ENCODE measurements at regions not wholly inside any gene's neighbourhood (a gene's known extent, or its start where the extent isn't known, plus 50 kb on each side); places are given as distances from the start of the nearest gene placed in this dataset.

DNA sequence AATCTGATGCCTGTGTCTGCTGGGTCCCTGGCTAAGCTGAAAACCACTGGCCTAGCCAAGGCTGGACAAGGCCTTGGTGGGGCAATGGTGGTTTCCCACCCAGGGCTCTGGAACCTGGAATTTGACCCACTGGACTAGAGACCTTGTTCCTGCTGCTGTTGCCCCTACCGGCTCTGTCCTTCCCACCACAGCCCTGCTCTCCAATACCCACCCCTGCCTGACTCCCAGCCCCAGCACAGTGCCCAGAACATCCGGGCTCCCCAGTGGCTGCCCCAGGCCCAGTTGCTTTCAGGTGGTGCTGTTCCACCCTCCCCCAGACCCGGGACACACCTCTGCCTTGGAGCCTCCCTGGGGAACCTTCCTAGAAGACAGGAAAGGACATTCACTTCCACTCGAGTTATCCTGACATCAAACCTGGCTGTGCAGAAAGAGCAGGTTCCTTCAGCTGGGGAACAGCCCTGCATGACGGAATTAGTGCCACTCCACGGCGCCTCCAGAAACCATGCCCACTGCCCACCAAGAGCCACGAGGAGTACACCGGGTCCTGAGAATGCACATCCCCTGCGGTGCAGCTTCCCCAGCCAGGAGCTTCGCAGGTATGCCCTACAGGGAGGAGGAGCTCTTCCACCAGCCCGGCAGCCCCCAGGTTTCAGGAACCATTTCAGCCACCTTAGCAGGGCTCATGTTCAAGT is 152.8 kb downstream of the OAT start:
- no peak for DNase-seq (ENCODE audit: extremely low spot score in 2 of 2)
- no peak overlapping the region for H3K27ac ChIP-seq

GRCh38 chr10:124265391-124265745 is 153.4 kb downstream of the OAT start:
- Histone ChIP-seq H3K27me3 (no peaks in the 10 kb centered on the region), H3K9me3 (no peaks in the 10 kb centered on the region), H3K4me1 (no peaks in the 10 kb centered on the region), H3K27ac (no peak overlapping the region), H3K4me3 (no peak overlapping the region), H3K36me3 (no peaks in the 10 kb centered on the region)
- TF ChIP-seq, protein P1, sequence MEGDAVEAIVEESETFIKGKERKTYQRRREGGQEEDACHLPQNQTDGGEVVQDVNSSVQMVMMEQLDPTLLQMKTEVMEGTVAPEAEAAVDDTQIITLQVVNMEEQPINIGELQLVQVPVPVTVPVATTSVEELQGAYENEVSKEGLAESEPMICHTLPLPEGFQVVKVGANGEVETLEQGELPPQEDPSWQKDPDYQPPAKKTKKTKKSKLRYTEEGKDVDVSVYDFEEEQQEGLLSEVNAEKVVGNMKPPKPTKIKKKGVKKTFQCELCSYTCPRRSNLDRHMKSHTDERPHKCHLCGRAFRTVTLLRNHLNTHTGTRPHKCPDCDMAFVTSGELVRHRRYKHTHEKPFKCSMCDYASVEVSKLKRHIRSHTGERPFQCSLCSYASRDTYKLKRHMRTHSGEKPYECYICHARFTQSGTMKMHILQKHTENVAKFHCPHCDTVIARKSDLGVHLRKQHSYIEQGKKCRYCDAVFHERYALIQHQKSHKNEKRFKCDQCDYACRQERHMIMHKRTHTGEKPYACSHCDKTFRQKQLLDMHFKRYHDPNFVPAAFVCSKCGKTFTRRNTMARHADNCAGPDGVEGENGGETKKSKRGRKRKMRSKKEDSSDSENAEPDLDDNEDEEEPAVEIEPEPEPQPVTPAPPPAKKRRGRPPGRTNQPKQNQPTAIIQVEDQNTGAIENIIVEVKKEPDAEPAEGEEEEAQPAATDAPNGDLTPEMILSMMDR (IDR thresholded peaks at IDR 0.05) = no peak
- TF ChIP-seq POLR2AphosphoS5 (IDR thresholded peaks at IDR 0.05; ENCODE audit: insufficient read depth in 1 of 2, low read depth in 1 of 2) = no peak
- TF ChIP-seq POLR2A (IDR thresholded peaks at IDR 0.05) = no peak
- intact Hi-C loops (cut with DNase I) = no loop called here
- DNase-seq (ENCODE audit: extremely low spot score in 2 of 2) = no peak

More for the DNA sequence above, 152.8 kb downstream of the OAT start:
- Histone ChIP-seq H3K4me3 (no peak overlapping the region), H3K36me3 (no peaks in the 10 kb centered on the region), H3K27me3 (no peaks in the 10 kb centered on the region), H3K4me1 (no peaks in the 10 kb centered on the region), H3K9me3 (no peaks in the 10 kb centered on the region)
- TF ChIP-seq, protein P1 (IDR thresholded peaks at IDR 0.05) = no peak
- TF ChIP-seq POLR2A (IDR thresholded peaks at IDR 0.05) (no peak), POLR2AphosphoS5 (IDR thresholded peaks at IDR 0.05; ENCODE audit: insufficient read depth in 1 of 2, low read depth in 1 of 2) (no peak)
- intact Hi-C loops (cut with DNase I) = no loop called here

DNA sequence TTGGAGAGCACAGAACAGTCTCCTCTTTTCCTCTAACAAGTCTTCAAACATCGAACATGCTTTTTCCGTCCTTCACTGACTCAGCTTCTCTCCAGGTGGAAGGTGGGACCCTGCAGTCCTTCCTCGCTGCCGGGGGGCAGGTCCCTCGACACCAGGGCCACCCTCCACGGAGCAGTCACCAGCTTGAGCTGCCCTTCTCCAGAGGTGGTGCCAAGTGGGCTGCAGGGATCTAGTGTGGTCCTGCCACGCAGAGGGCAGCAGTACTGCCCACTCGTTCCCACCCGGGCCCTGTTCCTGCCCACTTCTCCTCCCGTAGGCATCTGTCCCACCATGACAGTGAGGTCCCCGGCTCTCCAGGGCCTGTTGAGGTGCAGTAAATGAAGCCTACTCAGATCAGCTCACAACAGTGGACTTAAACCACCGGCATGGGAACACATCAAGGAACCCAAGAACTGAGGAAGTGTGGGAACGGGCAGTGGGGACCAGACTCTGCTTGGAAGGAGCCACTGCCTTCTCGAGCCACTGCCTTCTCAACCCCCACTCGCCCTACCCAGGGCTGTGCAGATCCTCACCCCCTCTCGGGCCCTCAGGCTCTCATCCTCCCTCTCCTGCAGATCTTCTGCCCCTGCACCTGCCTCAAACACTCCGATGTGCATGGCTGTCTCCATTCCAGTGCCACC is 153.9 kb downstream of the OAT start:
- intact Hi-C loops (cut with DNase I) = no loop called here
- no peak overlapping the region for H3K4me3 ChIP-seq
- H3K27ac ChIP-seq = no peak overlapping the region
- no peaks in the 10 kb centered on the region for H3K36me3 ChIP-seq
- no peaks in the 10 kb centered on the region for H3K9me3 ChIP-seq
- H3K27me3 ChIP-seq = no peaks in the 10 kb centered on the region
- no peaks in the 10 kb centered on the region for H3K4me1 ChIP-seq
- no peak for DNase-seq (ENCODE audit: extremely low spot score in 2 of 2)
- TF ChIP-seq POLR2A (IDR thresholded peaks at IDR 0.05) (no peak), POLR2AphosphoS5 (IDR thresholded peaks at IDR 0.05; ENCODE audit: insufficient read depth in 1 of 2, low read depth in 1 of 2) (no peak)
- TF ChIP-seq, protein P1 (IDR thresholded peaks at IDR 0.05) = no peak

DNA sequence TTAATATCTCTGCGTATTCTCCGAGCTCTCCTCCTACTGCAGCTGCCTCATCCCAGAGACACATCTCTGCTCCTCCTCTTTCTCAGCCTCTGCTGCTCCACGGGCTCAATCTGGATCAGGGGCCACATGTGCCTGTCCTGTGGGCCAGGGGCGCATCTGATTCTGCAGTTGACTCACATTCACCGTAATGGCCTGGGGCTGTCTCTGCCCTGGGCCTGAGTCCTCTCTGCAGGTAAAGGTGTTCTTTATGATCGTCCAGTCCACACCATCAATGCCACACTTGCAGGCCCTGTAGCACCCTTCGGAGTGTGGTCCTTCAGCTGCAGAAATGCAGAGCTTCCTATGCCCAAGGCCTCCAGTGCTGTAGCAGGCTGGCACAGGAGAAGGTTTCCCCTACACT is 154.5 kb downstream of the OAT start:
- intact Hi-C loops (cut with DNase I) = no loop called here

More for the DNA sequence above, 154.5 kb downstream of the OAT start:
- no peaks in the 10 kb centered on the region for H3K4me1 ChIP-seq
- no peaks in the 10 kb centered on the region for H3K9me3 ChIP-seq
- no peak overlapping the region for H3K4me3 ChIP-seq
- TF ChIP-seq POLR2A (IDR thresholded peaks at IDR 0.05) = no peak
- TF ChIP-seq POLR2AphosphoS5 (IDR thresholded peaks at IDR 0.05; ENCODE audit: insufficient read depth in 1 of 2, low read depth in 1 of 2) = no peak
- TF ChIP-seq, protein P1 (IDR thresholded peaks at IDR 0.05) = no peak
- DNase-seq (ENCODE audit: extremely low spot score in 2 of 2) = no peak
- no peak overlapping the region for H3K27ac ChIP-seq
- no peaks in the 10 kb centered on the region for H3K27me3 ChIP-seq
- no peaks in the 10 kb centered on the region for H3K36me3 ChIP-seq
